ENCODE measurements at regions not wholly inside any gene's neighbourhood (a gene's known extent, or its start where the extent isn't known, plus 50 kb on each side); places are given as distances from the start of the nearest gene placed in this dataset.

DNA sequence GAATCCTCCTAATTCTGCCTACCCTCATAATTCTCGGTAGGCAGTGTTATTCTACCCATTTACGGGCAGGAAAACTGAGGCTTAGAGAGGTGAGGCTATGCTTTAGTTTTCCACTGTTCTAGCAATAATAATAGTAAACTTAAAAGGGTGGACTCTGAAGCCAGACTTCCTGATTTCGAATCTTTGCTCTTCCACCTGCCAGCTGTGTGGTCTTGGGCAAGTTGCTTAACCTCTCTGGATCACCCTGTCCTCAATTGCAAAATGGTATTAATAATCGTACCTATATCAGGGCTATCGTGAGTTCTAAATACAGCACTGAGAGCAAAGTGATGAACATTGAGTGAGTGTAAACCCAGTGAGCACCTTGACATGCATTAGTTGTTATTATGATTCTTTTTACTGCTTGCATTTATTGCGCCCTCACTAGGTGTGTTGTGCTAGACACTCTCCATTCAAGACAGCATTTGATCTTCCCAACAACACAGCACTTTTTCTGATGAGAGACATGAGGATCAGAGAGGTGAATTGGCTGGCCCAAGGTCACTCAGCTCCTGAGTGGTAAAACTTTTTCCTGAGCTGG, 102.3 kb upstream of the CSF3R start:
- DNase-seq (ENCODE audit: extremely low read depth in 1 of 2, low read depth in 1 of 2) = no peak

DNA sequence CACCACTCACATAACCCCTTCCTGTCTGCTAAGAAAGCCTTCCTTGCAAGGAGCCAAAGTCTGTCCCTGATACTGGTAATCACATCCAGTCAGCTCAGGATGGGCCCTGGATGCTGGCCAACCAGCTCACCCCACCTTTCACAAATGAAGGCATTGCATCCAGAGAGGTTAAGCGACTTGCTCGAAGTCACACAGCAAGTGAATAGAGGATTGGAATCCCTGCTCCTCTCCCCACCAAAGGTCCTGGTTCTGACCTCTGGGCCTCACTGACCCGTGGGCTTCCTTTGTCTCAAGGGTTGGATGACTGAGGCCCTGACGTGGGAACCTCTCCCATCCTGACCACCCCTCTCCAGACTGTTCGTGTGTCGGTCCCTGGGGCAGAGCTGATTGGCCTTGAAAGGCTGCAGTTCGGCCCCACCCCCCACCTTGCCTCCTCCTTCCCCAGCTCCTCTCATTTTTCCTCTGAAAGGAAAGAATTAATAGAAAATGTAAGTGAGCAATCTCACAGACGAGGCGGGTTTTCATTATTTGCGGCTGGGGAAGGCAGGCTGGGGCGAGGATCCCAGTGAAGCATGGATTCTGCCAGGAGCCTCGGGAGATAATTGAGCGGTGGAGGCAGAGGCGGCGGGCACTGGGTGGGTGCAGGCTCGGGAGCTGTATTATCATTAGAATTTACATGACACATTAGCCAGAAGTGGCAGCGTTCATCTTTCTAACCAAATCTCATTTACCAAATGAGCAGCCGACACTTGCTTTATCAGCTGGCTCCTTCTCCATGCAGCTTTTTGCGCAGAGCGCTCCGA, 101.5 kb upstream of the CSF3R start:
- DNase-seq (ENCODE audit: extremely low read depth in 1 of 2, low read depth in 1 of 2) = no peak

DNA sequence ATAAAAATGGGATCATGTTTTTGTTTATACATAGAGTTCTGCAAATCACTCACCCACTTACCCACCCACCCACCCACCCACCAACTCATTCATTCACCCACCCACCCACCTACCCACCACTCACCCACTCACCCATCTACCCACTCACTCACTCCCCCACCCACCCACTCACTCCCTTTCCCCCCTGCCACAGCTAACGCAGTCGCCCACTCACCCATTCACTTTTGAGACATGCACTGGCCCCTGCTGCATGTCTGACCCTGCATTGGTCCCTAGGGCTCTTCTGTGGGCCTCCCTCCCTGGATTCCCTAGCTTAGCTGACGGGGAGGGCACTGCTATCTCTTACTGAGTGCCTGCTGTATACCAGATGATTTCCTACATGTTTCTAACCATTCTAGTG, 100.4 kb upstream of the CSF3R start:
- no peak for DNase-seq (ENCODE audit: extremely low read depth in 1 of 2, low read depth in 1 of 2)

DNA sequence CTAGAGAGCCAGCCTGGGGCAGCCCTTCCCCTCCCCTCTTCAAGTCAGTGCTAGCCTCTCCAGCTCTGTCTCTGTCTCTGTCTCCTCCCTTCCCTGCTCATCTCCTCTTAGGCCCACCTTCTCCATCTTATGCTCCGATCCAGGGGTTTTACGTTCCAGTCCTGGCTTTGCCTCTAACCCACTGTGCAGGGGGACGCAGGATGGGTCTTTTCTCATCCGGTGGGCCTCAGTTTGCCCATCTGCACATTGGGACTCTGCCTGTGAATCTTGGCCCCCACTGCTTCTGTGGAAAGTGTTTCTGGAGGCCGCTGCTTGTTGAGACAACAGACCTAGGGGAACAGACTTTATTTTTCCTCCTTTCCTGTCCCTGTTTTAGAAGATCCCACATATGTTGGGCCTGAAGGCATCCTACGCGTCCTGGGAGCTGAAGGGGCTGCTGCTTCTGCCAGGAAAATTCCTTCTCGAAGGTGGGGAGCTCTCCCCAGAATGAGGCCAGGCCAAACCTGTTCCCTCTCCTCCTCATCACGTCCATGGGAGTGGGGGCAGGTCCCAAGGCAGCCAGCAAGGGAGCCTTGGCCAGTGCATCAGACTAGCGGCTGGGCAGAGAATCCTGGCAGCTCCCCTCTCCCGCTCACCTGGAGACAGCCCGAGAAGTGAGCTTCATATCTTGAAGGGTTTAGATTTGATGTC, 99.5 kb upstream of the CSF3R start:
- no peak for DNase-seq (ENCODE audit: extremely low read depth in 1 of 2, low read depth in 1 of 2)

DNA sequence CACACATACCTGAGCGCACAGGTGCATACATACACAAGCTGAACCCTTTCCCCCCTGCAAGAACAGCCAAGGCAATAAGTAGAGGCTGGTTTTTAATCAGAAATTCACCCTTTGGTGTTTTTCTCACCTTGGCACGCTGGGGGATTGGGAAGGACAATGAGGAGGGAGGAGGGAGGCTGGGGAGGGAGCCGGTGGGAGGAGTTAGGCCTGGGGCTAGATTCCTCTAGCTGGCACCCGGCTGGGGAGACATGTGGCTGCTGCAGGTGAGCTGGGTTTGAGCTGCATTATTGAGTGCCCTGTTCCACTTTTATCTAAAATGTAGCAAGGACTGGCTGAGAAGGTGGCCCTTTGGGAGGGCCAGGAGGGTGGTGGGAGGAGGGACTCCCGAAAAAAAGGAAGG, 97.8 kb upstream of the CSF3R start:
- no peak for DNase-seq (ENCODE audit: extremely low read depth in 1 of 2, low read depth in 1 of 2)

DNA sequence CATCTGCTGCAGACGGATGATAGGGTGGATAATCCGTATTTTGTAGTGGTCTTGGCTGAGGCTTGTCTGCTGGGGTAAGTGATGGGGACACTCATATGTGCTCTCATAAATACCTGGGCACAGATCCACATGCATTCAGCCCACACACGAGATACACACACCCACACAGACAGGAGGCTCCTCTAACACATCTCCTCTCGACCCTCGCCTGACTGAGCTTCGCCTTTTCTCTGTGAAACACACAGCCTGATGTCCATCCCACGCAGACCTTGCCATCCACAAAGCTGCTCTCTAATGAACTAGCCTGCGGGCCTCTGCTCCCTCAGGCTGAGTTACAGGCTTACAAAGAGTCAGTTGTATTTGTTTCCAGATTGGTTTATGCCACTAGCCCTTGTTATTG, 96.3 kb upstream of the CSF3R start:
- DNase-seq (ENCODE audit: extremely low read depth in 1 of 2, low read depth in 1 of 2) = no peak

DNA sequence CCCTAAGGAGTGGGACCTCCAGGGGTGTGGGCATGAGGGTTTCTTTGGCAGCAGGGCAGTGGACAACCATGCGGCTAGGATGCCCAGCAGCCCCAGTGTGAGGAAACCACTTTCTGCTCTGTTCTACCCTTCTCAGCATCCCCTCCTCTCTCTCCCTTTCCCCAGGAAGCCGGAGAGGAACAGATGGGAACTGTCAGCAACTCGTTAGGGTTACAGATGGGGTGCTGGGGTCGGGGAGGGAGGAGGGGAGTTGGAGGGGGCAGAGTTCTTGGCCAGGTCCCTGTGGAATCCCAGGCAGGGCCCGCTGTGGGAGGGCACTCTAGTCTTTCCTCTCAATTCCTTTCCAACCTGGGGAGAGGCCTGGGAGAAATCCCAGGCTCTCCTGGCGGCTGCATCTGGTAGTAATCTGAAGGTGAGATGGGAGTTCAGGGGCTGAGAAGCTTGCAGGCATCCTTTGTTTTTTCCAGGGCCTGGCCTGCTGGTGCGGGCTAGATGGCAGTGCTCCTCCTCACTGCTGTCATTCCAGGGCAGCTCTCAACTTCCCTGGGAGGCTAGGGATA, 93.9 kb upstream of the CSF3R start:
- no peak for DNase-seq (ENCODE audit: extremely low read depth in 1 of 2, low read depth in 1 of 2)

DNA sequence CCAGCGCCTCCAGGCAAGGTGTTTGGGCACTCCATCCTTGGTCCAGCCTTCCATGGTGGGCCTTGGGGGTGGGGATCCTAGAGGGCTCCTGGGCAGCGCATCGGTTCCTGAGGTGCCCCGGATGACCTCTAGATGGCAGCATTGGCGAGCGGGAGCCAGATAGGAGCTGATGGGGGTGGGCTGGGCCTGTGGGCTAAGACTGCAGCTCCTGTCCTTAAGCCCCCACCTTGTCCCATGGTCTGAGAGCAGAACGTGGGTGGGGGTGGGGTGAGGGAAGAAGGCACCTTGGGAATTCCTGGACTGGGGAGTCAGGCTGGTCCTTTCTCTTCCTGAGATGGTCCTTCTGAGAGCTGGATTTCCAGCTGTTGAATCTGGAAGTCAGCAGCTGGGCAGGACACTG, 93.4 kb upstream of the CSF3R start:
- DNase-seq (ENCODE audit: extremely low read depth in 1 of 2, low read depth in 1 of 2) = peak in 1 of 2 donors; percentile 22

DNA sequence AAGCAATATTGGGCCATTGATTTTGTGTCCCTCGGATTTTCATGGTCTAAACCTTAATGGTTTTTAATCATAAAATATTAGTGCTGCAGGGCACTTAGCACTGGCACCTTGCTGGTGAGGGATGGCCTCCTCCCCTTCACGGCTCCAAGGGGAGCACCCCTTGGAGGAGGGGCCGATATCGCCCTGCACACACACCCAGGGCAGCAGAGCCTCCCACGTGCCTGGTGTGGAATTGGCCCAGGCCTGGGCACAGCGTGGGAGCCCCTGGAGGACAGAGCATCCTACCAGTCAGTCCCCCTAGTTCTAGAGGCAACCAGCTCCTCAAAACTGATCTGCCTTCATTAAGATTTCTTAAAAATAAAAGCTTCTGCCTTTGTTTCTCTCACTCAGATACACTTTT, 90.7 kb upstream of the CSF3R start:
- no peak for DNase-seq (ENCODE audit: extremely low read depth in 1 of 2, low read depth in 1 of 2)

DNA sequence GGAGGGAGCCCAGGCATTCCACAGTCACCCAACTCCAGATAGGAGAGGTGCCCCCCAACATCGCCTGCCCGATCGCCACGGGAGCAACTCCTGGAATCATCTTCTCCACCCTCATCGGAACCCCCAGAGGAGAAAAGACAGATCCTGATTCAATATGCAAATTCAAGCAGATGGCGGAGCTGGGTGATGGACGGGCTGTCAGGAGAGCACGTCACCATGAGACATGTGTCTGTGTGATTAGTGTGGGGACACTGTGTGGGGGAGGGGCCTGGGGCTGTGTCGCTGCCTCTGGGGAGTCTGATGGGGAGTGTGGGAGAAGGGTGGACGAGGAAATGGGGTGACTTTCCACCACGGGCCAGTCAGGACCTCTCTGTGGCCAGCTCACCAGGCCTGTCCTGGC, 90.2 kb upstream of the CSF3R start:
- DNase-seq (ENCODE audit: extremely low read depth in 1 of 2, low read depth in 1 of 2) = no peak

DNA sequence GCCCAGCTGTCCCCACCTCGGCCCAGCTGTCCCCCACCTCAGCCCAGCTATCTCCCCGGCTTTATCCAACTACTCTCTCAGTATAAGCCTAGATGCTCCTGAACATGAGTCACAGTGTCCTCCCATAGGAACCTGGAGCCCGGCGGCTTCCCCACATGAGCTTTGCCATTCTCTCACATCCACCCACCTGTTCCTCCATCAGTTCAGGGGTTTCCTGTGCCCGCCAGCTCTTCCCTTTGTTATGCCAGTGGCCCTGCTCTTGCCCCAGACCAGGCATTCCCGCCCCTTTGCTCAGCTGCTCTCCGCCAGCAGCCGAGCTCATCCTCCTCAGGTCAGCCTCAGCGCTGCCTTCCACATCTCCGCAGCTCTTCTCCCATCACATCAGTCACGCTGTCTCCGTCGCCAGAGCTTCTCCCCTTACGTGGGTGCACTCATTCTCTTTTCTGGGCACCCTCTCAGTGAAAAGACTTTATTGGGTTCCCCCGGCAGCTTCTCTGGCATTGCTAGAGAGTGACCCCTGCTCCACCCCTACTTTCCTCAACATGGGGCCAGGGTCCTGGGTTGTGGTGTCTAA, 89.5 kb upstream of the CSF3R start:
- no peak for DNase-seq (ENCODE audit: extremely low read depth in 1 of 2, low read depth in 1 of 2)

DNA sequence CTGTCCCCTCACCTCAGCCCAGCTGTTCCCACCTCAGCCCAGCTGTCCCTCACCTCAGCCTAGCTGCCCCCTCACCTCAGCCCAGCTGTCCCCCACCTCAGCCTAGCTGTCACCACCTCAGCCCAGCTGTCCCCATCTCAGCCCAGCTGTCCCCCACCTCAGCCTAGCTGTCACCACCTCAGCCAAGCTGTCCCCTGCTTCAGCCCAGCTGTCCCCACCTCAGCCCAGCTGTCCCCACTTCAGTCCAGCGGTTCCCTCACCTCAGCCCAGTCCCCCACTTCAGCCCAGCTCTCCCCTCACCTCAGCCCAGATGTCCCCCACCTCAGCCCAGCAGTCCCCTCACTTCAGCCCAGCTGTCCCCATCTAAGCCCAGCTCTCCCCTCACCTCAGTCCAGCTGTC, 88.4 kb upstream of the CSF3R start:
- no peak for DNase-seq (ENCODE audit: extremely low read depth in 1 of 2, low read depth in 1 of 2)

DNA sequence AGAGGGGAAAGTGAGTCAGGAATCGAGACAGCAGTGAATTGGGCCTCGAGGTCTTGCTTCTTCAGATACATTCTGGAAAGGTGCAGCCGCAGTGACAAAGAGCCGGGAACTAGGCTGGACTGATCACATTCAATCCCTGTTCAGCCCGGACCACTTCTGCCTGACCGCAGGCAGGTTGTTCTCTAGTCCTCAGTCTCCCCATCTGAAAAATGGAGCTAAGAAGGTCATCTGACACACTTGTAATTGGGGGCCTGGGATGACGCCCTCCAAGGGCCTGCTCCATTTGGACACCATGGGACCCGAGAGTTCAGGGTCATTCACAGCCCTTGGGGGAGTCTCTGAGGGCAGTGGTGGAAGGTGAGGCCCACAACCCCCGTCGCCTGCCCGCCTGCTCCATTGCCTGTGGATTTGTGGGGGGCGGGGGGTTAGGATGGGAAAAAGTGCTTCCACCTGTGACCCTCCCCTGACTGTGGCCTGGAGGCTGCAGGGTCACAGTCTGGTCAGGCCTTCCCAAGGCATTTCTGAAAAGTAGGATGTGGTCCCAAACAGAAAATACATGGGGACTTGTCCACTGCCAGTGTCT, 87.9 kb upstream of the CSF3R start:
- DNase-seq (ENCODE audit: extremely low read depth in 1 of 2, low read depth in 1 of 2) = no peak

DNA sequence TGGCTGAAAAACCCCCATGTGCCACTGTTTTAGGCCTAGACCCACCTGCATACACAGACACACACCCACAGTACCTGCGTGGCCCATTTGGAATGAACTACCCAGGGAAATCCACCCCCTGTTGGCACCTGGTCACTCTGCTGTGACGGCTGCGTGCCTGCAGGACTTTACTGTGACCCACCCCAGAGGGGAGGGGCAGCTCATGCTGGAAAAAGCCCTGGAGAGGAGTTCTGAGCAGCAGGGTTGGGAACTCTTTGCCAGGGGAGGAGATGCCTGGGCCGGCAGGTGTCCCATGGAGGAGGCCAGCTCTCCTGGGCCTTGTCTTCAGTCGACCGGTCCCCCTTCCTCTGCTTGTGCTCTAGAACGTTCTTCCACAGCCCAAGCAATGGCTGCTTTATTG, 87.3 kb upstream of the CSF3R start:
- no peak for DNase-seq (ENCODE audit: extremely low read depth in 1 of 2, low read depth in 1 of 2)

DNA sequence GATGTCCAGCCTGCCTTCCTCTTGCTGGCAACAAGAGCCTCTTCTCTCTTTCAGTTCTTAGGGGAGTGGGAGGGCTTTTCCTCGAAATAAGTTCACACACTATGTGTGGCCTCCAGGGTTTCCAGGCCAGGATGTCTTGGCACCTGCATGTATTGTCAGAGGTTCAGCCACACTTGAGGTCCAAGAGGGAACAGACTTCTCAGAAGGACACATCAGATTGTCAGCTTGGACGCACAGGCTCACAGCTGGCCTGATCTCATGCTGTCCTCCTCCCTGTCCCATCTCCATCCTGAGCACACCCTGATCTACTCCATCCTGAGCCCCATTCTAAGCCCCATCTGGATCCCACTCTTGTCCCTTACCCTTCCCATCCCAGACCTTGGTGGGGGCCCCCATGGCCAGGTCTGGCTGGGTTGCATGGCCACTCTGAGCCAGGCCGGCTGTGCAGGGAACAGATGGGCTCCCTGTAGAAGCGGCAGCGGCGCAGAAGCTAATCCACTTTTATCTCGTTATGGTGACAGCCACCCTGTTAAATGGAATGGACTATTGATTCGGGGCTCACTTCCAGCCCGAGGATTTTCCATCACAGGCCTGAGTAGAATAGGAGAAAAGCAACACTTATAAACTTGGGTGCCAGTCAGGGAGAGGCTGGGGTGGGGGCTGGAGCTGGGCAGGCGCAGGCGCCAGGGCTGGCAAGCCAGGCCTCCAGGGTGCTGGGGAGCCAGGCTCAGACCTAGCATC, 85.1 kb upstream of the CSF3R start:
- no peak for DNase-seq (ENCODE audit: extremely low read depth in 1 of 2, low read depth in 1 of 2)

DNA sequence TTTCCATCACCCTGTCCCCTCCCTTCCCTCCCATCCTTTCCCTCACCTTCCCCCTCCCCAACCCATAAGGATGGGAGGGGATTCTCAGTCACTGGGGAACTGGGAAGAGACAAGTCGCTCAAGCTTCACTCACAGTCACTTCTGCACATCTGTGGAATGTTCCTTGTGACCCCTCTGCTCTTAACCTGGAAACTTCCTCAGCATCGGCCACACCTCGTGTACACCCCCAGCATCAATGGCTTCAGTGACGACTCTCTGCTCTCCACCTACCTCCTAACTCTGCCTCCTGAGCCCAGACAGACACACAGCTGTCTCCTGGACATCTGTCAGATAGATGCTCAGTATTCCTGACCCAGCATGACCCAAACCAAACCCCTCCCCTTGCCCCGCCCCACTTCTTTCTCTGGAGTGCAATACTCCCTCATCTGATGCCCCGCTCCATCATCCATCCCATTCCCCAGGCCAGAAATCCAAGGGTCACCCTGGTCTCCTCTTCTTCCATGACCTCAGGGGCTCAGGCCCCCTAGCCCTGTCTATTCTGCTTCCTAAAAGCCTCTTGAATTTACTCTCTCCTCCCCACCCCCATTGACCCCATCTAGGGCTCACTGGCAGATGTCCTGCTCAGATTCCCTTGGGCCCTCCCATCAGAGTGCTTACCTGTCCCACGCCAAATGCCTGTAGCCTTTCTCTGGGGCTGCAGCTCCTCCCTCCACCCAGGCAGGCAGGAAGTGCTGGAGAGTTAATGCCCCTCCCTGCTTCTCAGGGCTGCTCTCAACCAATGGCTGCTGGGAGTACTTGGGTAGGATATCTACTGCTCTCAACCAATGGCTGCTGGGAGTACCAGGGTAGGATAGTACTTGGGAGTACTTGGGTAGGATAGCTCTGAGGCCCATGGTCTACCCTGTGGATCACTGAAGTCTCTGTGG, 83.1 kb upstream of the CSF3R start:
- no peak for DNase-seq (ENCODE audit: extremely low read depth in 1 of 2, low read depth in 1 of 2)

DNA sequence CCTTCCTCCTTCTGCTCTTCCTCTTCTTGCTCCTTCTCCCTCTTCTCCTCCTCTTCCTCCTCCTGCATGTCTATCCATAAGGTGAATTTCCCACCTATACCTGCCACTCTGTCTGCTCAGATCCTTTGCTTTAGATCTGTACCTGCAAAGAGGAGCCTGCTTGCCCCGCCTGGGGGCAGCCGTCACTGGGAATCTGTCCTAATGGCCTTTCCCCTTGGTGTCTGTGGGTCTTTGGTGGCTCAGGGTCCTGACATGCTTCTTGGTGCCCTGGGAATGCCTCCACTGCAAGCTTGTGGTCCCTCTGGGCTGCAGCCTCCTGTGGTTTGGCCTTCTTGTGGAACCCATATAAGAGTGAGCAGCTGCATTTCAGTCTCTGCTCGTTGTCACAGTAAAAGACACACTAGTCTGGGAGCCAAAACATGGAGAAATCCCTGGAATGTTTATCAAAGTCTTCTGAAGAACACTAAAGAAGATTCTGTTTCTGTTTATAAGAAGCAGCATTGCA, 79.5 kb upstream of the CSF3R start:
- no peak for DNase-seq (ENCODE audit: extremely low read depth in 1 of 2, low read depth in 1 of 2)

DNA sequence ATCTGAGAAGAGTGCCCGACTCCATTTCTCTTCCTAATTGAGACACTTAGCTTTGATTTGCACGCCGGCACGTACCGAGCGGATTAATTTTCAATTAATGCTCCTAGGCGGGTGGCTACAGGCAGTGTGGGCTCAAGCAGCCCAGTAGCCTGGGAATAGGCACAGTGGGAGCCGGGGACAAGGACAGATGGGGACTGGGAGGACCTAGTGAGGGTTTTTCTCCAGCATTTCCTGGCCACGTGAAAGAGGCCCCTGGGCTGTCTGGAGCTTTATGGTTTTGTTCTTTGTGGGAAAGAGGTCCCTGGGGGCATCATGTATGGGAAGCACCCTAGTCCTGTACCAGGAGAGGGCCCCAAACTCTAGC, 78.6 kb upstream of the CSF3R start:
- DNase-seq (ENCODE audit: extremely low read depth in 1 of 2, low read depth in 1 of 2) = no peak

DNA sequence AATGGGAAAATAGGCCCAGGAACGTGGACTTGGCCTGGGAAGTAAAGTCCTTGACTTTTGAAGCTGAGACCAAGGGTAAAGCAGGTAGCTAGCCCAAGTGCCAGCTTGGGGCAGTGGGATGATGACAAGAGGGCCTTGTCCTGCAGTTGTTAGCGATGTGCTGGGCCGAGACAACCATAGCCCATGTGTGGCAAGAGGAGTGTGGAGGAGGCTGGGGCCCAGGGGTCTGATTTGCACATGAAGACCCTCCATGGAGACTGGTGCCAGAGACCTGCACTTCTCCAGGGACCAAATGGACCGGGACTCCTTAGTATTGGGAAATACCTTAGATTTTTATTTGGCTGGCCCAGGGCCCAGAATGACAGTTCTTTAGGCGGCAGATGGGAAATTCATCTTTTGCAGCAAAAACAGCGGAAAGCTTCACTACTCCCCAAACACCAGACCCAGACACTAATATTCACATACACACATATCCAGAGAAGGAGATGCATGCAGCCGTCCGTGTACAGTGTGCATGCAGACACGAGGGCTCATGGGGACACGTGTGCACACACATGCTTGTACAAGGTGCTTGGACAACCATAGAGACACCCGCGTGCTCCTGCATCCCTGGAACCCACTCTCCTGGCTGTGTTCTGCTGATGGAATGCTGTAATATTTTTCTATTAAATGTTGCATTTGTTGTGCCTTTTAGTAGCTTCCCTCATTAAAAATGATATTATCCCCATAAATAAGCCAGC, 78.1 kb upstream of the CSF3R start:
- DNase-seq (ENCODE audit: extremely low read depth in 1 of 2, low read depth in 1 of 2) = no peak

Measured in activated CD8-positive, alpha-beta memory T cell treated with anti-CD3 and anti-CD28 coated beads for 1 hour (primary cell).